Common myeloid progenitor, CD34-positive (primary cell): ENCODE measurements at regions not wholly inside any gene's neighbourhood (a gene's known extent, or its start where the extent isn't known, plus 50 kb on each side); places are given as distances from the start of the nearest gene placed in this dataset.

Experiments
- CTCF ChIA-PET: fragments of 350-600 bp; sonication (Branson Sonifier 250); formaldehyde crosslinking; loops from one replicate; lab custom pipeline; 2021; ENCODE audit warnings: antibody characterized with exemption; lab: Charles Lee
- POLR2A ChIA-PET: fragments of 350-600 bp; sonication (Branson Sonifier 250); formaldehyde crosslinking; loops from one replicate; lab custom pipeline; 2021; ENCODE audit warnings: antibody characterized with exemption; lab: Charles Lee
- DNase-seq, 3 donors: peaks; one replicate each; pipeline versions ENCODE4 v3.0.0 to v3.0.0-alpha.2; 2013
- H3K27ac ChIP-seq, 2 experiments: 1 replicate in 1 of 2; 2 replicates in 1 of 2; pipeline ENCODE4 v1.7.0; 2013; ENCODE audit warnings: inconsistent platforms in 2 of 2, low read length in 2 of 2, mild to moderate bottlenecking in 2 of 2, low read depth in 1 of 2, moderate library complexity in 1 of 2; ENCODE audit not compliant: severe bottlenecking in 2 of 2, insufficient read depth in 1 of 2, poor library complexity in 1 of 2
- H3K27me3 ChIP-seq, 5 experiments: replicated peaks in 2 of 5; 1 replicate in 3 of 5; 2 replicates in 2 of 5; pipeline versions ENCODE4 v1.6.1 to v1.7.0; 2013; ENCODE audit warnings: low read length in 4 of 5, mild to moderate bottlenecking in 2 of 5, moderate library complexity in 2 of 5, inconsistent platforms in 1 of 5; ENCODE audit not compliant: insufficient read depth in 5 of 5, control insufficient read depth in 4 of 5
- H3K36me3 ChIP-seq, 4 experiments: 1 replicate in 2 of 4; 2 replicates in 2 of 4; pipeline versions ENCODE4 v1.6.1 to v1.7.0; 2013; ENCODE audit warnings: low read length in 3 of 4, control low read depth in 1 of 4, mild to moderate bottlenecking in 1 of 4; ENCODE audit not compliant: control insufficient read depth in 4 of 4, insufficient read depth in 4 of 4
- H3K4me1 ChIP-seq, 4 experiments: 1 replicate in 3 of 4; 2 replicates in 1 of 4; pipeline versions ENCODE4 v1.6.1 to v1.7.1; 2013; ENCODE audit warnings: low read length in 3 of 4, mild to moderate bottlenecking in 3 of 4, control low read depth in 1 of 4, inconsistent platforms in 1 of 4, moderate library complexity in 1 of 4; ENCODE audit not compliant: control insufficient read depth in 4 of 4, insufficient read depth in 4 of 4; ENCODE audit errors: control extremely low read depth in 1 of 4
- H3K4me3 ChIP-seq, 7 experiments: 1 replicate in 4 of 7; 2 replicates in 3 of 7; pipeline versions ENCODE4 v1.5.1 to v1.7.0; 2013; ENCODE audit warnings: mild to moderate bottlenecking in 7 of 7, low read length in 6 of 7, moderate library complexity in 6 of 7, inconsistent platforms in 2 of 7, low read depth in 2 of 7, control low read depth in 1 of 7; ENCODE audit not compliant: insufficient read depth in 4 of 7, control insufficient read depth in 1 of 7; ENCODE audit errors: extremely low read depth in 1 of 7
- H3K9me3 ChIP-seq, 5 experiments: 1 replicate in 4 of 5; 2 replicates in 1 of 5; pipeline versions ENCODE4 v1.6.1 to v1.7.1; 2013; ENCODE audit warnings: low read length in 4 of 5, mild to moderate bottlenecking in 2 of 5, inconsistent platforms in 1 of 5, low read depth in 1 of 5, moderate library complexity in 1 of 5; ENCODE audit not compliant: control insufficient read depth in 4 of 5, insufficient read depth in 2 of 5; ENCODE audit errors: control extremely low read depth in 1 of 5
- WGBS: methylation state at CpG from one replicate; pipeline ENCODE4 v1.1.5; 2013; ENCODE audit not compliant: insufficient coverage; 5-methylcytosine and 5-hydroxymethylcytosine counted together

DNA sequence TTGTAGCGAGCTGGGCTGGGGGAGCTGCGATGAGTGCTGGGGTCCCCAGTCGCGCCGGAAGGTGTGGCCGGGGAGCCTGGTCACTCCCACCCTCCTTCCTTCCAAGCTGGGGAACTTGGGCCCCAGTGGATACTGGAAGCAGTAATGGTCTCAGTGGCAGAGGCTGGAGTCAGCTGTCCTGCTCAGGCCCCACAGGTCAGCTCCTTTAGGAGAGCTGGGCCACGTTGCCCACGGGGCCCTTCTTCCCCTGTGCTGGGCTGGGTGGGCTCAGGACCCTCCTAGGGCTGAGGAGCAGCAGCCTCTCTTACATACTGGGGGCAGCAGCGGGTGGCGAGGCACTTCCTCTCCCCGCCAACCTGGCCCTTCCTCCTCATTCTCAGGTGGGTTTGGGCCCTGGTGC is 200.6 kb upstream of the MKI67 start:
- ChIA-PET POLR2A (no interaction called here), CTCF (no interaction called here)
- 89% methylated on average over 4 of the region's 11 CpGs for WGBS
- no peak overlapping the region for H3K4me3 ChIP-seq
- no peaks in the 10 kb centered on the region for H3K4me1 ChIP-seq
- H3K36me3 ChIP-seq: no peaks in the 10 kb centered on the region
- H3K9me3 ChIP-seq: peaks cover 0 to 5% (median 4%) of the 10 kb centered on the region in 5 experiments
- DNase-seq: no peak
- no peak overlapping the region for H3K27ac ChIP-seq
- H3K27me3 ChIP-seq: peaks cover 0 to 11% (median 4%) of the 10 kb centered on the region in 5 experiments

GRCh38 chr10:128336401-128336800 is 210.2 kb upstream of the MKI67 start:
- no peak for DNase-seq
- Histone ChIP-seq H3K27ac (no peak overlapping the region), H3K27me3 (peaks cover 0 to 33% (median 14%) of the 10 kb centered on the region in 5 experiments), H3K4me3 (no peak overlapping the region), H3K9me3 (peaks cover 0 to 5% (median 0%) of the 10 kb centered on the region in 5 experiments), H3K4me1 (no peaks in the 10 kb centered on the region), H3K36me3 (no peaks in the 10 kb centered on the region)
- WGBS: 77% methylated on average over 3 of the region's 6 CpGs
- POLR2A ChIA-PET: no interaction called here
- CTCF ChIA-PET: no interaction called here

DNA sequence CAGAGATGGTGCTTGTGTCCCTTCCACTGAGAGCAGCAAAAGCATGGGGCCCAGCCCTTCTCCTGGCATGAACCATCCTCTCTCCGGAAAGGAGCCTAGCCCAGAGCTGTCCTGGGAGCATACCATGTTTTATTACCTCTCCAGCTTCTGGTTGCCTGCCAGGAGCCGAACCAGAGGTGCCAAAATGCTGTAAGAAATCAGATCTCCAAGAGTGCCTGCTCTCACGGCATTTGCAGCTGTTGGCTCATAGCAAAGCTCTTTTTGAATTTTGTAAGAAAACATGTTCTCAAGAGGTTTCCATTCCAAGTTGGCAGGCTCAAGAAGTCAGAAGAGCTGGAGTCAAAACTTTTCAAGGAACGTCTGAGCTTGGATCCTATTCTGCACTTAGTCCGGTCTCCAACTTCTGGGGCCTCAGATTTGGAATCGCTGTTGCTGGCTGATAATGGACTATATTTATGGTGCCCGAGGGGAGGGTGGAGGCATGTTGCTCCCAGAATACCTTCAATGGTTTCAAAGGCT is 211.7 kb upstream of the MKI67 start:
- ChIA-PET CTCF (no interaction called here), POLR2A (no interaction called here)
- H3K27ac ChIP-seq: no peak overlapping the region

GRCh38 chr10:128338951-128339350 is 212.7 kb upstream of the MKI67 start:
- H3K36me3 ChIP-seq: no peaks in the 10 kb centered on the region
- no peak overlapping the region for H3K4me3 ChIP-seq
- no peak for DNase-seq
- H3K27ac ChIP-seq: no peak overlapping the region
- ChIA-PET POLR2A (no interaction called here), CTCF (no interaction called here)
- H3K4me1 ChIP-seq: no peaks in the 10 kb centered on the region
- no CpG with 5 or more reads among the region's 3 CpGs for WGBS
- H3K27me3 ChIP-seq: peaks cover 0 to 31% (median 14%) of the 10 kb centered on the region in 5 experiments
- no peaks in the 10 kb centered on the region for H3K9me3 ChIP-seq

More for the DNA sequence above, 211.7 kb upstream of the MKI67 start:
- H3K9me3 ChIP-seq: peaks cover 0 to 2% (median 0%) of the 10 kb centered on the region in 5 experiments
- no peaks in the 10 kb centered on the region for H3K36me3 ChIP-seq
- H3K27me3 ChIP-seq: peaks cover 0 to 34% (median 14%) of the 10 kb centered on the region in 5 experiments
- 78% methylated on average over 7 of the region's 7 CpGs for WGBS
- no peaks in the 10 kb centered on the region for H3K4me1 ChIP-seq
- H3K4me3 ChIP-seq: no peak overlapping the region
- DNase-seq: no peak

DNA sequence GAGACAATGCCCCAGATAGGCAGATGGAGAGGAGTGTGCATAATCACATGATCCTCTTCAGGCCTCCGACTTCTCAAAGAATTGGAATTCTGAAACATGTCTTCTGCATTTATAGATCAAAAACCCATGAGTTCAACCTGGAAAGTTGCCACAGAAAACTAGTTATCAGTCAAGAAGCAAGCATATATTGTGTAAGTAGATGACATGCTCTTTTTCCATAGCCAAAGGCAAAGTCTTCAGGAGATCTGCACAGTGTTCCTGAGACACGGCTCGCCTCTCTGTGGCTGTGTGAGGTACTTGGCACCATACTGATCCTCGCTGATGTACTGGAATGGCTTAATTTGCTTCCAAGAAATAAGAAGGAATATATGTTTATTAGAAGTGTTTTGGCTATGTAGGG is 213.5 kb upstream of the MKI67 start:
- no peak overlapping the region for H3K4me3 ChIP-seq
- no peaks in the 10 kb centered on the region for H3K36me3 ChIP-seq
- no peak overlapping the region for H3K27ac ChIP-seq
- no peak for DNase-seq
- H3K9me3 ChIP-seq: no peaks in the 10 kb centered on the region
- POLR2A ChIA-PET: no interaction called here
- H3K4me1 ChIP-seq: no peaks in the 10 kb centered on the region
- 93% methylated on average over 3 of the region's 4 CpGs for WGBS
- peaks cover 0 to 31% (median 14%) of the 10 kb centered on the region in 5 experiments for H3K27me3 ChIP-seq
- CTCF ChIA-PET: no interaction called here

DNA sequence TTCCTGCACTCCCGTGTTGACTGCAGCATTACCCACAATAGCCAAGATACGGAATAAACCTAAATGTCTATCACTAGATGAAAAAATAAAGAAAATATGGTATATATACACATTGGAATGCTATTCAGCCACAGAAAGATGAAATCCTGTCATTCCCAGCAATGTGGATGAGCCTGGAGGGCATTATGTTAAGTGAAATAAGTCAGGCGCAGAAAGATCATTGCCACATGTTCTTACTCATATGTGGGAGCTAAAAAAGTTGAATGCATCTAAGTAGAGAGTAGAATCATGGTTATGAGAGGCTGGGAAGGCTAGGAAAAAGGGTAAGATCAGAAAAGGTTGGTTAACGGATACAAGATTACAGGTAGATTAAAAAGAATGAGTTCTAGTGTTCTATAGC is 219.1 kb upstream of the MKI67 start:
- no peaks in the 10 kb centered on the region for H3K4me1 ChIP-seq
- WGBS: 100% methylated on average over 2 of the region's 4 CpGs
- POLR2A ChIA-PET: no interaction called here

GRCh38 chr10:128360783-128361182 is 234.6 kb upstream of the MKI67 start:
- peaks cover 0 to 11% (median 3%) of the 10 kb centered on the region in 5 experiments for H3K27me3 ChIP-seq
- no peaks in the 10 kb centered on the region for H3K36me3 ChIP-seq
- no peak overlapping the region for H3K27ac ChIP-seq
- 97% methylated on average over 3 of the region's 3 CpGs for WGBS
- ChIA-PET POLR2A (no interaction called here), CTCF (no interaction called here)
- no peak overlapping the region for H3K4me3 ChIP-seq
- peaks cover 0 to 6% (median 2%) of the 10 kb centered on the region in 5 experiments for H3K9me3 ChIP-seq
- DNase-seq: no peak
- H3K4me1 ChIP-seq: no peaks in the 10 kb centered on the region

More for the DNA sequence above, 219.1 kb upstream of the MKI67 start:
- no peak overlapping the region for H3K27ac ChIP-seq
- H3K9me3 ChIP-seq: no peaks in the 10 kb centered on the region
- peaks cover 0 to 11% (median 5%) of the 10 kb centered on the region in 5 experiments for H3K27me3 ChIP-seq
- H3K4me3 ChIP-seq: no peak overlapping the region
- CTCF ChIA-PET: no interaction called here
- no peaks in the 10 kb centered on the region for H3K36me3 ChIP-seq
- no peak for DNase-seq
